GM18517 (cell line): ENCODE measurements at regions not wholly inside any gene's neighbourhood (a gene's known extent, or its start where the extent isn't known, plus 50 kb on each side); places are given as distances from the start of the nearest gene placed in this dataset.

Experiments
- ATAC-seq: cut with Tn5 transposase; IDR thresholded peaks from one replicate; pipeline ENCODE4 v1.9.1; 2021; ENCODE audit warnings: mild to moderate bottlenecking, moderate library complexity; ENCODE audit not compliant: unreplicated experiment

- ATAC-seq: no peak
These were observed 771.3 kb downstream of the FAT4 start for GRCh38 chr4:126086041-126086440.

GRCh38 chr4:126087101-126087500 lies 772.3 kb downstream of the FAT4 start:
- ATAC-seq: no peak

GRCh38 chr4:126097155-126097799 lies 782.5 kb downstream of the FAT4 start:
- no peak for ATAC-seq

- no peak for ATAC-seq
These were observed 791.9 kb downstream of the FAT4 start for GRCh38 chr4:126106658-126107057.

- ATAC-seq: no peak
These were observed 795.1 kb downstream of the FAT4 start for GRCh38 chr4:126109836-126110235.

GRCh38 chr4:126113058-126113457 lies 798.3 kb downstream of the FAT4 start:
- ATAC-seq: no peak

- no peak for ATAC-seq
These were observed 809.0 kb downstream of the FAT4 start for GRCh38 chr4:126123611-126124325.

GRCh38 chr4:126124818-126125217 lies 810.1 kb downstream of the FAT4 start:
- no peak for ATAC-seq

GRCh38 chr4:126130215-126130614 lies 815.5 kb downstream of the FAT4 start:
- ATAC-seq: no peak

GRCh38 chr4:126136922-126137781 lies 822.4 kb downstream of the FAT4 start:
- no peak for ATAC-seq

GRCh38 chr4:126137782-126138170 lies 823.0 kb downstream of the FAT4 start:
- no peak for ATAC-seq

- no peak for ATAC-seq
These were observed 829.9 kb downstream of the FAT4 start for GRCh38 chr4:126144543-126145237.

GRCh38 chr4:126168484-126168883 lies 853.7 kb downstream of the FAT4 start:
- no peak for ATAC-seq

- no peak for ATAC-seq
These were observed 857.4 kb downstream of the FAT4 start for GRCh38 chr4:126172126-126172525.

- ATAC-seq: no peak
These were observed 859.9 kb downstream of the FAT4 start for GRCh38 chr4:126174627-126175026.

- ATAC-seq: no peak
These were observed 865.9 kb downstream of the FAT4 start for GRCh38 chr4:126180642-126181041.

GRCh38 chr4:126182336-126182735 lies 867.6 kb downstream of the FAT4 start:
- ATAC-seq: no peak

GRCh38 chr4:126182786-126183185 lies 868.0 kb downstream of the FAT4 start:
- ATAC-seq: no peak

- ATAC-seq: no peak
These were observed 868.5 kb downstream of the FAT4 start for GRCh38 chr4:126183206-126183605.

GRCh38 chr4:126191536-126191935 lies 876.8 kb downstream of the FAT4 start:
- no peak for ATAC-seq

- ATAC-seq: no peak
These were observed 877.8 kb downstream of the FAT4 start for GRCh38 chr4:126192506-126192905.
